ENCODE measurements at regions not wholly inside any gene's neighbourhood (a gene's known extent, or its start where the extent isn't known, plus 50 kb on each side); places are given as distances from the start of the nearest gene placed in this dataset.
"Not testable (repeated sequence)": the region's sequence is repeated elsewhere in the genome, so short reads cannot be mapped to it uniquely, and the experiment has no call there.

DNA sequence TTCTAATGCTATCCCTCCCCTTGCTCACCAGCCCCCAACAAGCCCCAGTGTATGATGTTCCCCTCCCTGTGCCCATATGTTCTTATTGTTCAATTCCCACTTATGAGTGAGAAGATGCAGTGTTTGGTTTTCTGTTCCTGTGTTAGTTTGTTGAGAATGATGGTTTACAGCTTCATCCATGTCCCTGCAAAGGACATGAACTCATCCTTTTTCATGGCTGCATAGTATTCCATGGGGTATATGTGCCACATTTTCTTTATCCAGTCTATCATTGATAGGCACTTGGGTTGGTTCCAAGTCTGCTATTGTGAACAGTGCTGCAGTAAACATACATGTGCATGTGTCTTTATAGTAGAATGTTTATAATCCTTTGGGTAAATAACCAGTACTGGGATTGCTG is 480.2 kb upstream of the PTCHD4 start:
- TF ChIP-seq, protein P1, sequence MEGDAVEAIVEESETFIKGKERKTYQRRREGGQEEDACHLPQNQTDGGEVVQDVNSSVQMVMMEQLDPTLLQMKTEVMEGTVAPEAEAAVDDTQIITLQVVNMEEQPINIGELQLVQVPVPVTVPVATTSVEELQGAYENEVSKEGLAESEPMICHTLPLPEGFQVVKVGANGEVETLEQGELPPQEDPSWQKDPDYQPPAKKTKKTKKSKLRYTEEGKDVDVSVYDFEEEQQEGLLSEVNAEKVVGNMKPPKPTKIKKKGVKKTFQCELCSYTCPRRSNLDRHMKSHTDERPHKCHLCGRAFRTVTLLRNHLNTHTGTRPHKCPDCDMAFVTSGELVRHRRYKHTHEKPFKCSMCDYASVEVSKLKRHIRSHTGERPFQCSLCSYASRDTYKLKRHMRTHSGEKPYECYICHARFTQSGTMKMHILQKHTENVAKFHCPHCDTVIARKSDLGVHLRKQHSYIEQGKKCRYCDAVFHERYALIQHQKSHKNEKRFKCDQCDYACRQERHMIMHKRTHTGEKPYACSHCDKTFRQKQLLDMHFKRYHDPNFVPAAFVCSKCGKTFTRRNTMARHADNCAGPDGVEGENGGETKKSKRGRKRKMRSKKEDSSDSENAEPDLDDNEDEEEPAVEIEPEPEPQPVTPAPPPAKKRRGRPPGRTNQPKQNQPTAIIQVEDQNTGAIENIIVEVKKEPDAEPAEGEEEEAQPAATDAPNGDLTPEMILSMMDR (IDR thresholded peaks at IDR 0.05): not testable (repeated sequence)
- not testable (repeated sequence) for TF ChIP-seq EP300, POLR2A (IDR thresholded peaks at IDR 0.05)
